SK-N-SH treated with all-trans-retinoic acid at 6 μM for 48 hours (cell line): ENCODE measurements at regions not wholly inside any gene's neighbourhood (a gene's known extent, or its start where the extent isn't known, plus 50 kb on each side); places are given as distances from the start of the nearest gene placed in this dataset.

ENCODE experiments used
- ISL1 ChIP-seq: fragments of 250-450 bp; sonication (Bioruptor Pico); IDR thresholded peaks from 2 replicates; pipeline ENCODE4 v2.1.2; 2022; ENCODE audit warnings: mild to moderate bottlenecking, moderate library complexity
- POU6F1 ChIP-seq: fragments of 250-450 bp; sonication (Bioruptor Pico); IDR thresholded peaks from 2 replicates; pipeline ENCODE4 v1.8.0; 2021; ENCODE audit warnings: low read depth, mild to moderate bottlenecking, moderate library complexity, borderline replicate concordance
- RARB ChIP-seq: fragments of 250-450 bp; sonication (Bioruptor Pico); IDR thresholded peaks from 2 replicates; pipeline ENCODE4 v1.8.0; 2021; ENCODE audit warnings: mild to moderate bottlenecking, moderate library complexity
- TCF4 ChIP-seq: fragments of 250-450 bp; sonication (Bioruptor Pico); IDR thresholded peaks from 2 replicates; pipeline ENCODE4 v1.8.0; 2021; ENCODE audit warnings: mild to moderate bottlenecking, moderate library complexity, borderline replicate concordance
- ZC3H10 ChIP-seq: fragments of 250-450 bp; sonication (Bioruptor Pico); IDR thresholded peaks from 2 replicates; pipeline ENCODE4 v1.5.1; 2021; ENCODE audit warnings: mild to moderate bottlenecking, moderate library complexity
- ZNF70 ChIP-seq: fragments of 450-650 bp; formaldehyde crosslinking; IDR thresholded peaks from 2 replicates; pipeline ENCODE4 v1.5.0; 2020; ENCODE audit warnings: mild to moderate bottlenecking, moderate library complexity
- TF ChIP-seq, protein P1 (sequence below): fragments of 250-450 bp; sonication (Bioruptor Pico); IDR thresholded peaks from 2 replicates; pipeline ENCODE4 v1.5.1; 2021; ENCODE audit warnings: mild to moderate bottlenecking, moderate library complexity
- TF ChIP-seq, protein P2 (sequence below): fragments of 250-450 bp; sonication (Bioruptor Pico); IDR thresholded peaks from 2 replicates; pipeline ENCODE4 v1.8.0; 2020; ENCODE audit warnings: mild to moderate bottlenecking, moderate library complexity, borderline replicate concordance

DNA sequence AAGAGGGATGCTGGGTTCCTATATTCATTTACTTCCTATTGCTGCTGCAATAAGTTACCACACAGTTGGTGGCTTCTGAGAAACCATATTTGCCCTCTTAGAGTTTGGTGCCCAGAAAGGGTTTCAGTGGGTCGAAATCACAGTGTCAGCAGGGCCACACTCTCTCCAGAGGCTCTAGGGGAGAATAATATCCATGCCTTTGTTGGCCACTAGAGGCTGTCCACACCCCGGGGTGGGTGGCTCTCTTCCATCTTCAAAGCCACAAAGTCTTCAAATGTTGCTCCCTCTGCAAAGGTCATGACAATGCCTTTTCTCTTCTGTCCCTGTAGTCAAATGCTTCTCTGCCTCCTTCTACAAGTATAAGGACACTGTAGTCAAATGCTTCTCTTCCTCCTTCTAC lies 989.4 kb downstream of the CCSER2 start:
- TF ChIP-seq ZNF70 (CRISPR knock-in tag) (no peak), TCF4 (CRISPR knock-in tag) (no peak), ZC3H10 (CRISPR knock-in tag) (no peak), POU6F1 (no peak), ISL1 (CRISPR knock-in tag) (no peak), RARB (CRISPR knock-in tag) (no peak)
- TF ChIP-seq, protein P1, sequence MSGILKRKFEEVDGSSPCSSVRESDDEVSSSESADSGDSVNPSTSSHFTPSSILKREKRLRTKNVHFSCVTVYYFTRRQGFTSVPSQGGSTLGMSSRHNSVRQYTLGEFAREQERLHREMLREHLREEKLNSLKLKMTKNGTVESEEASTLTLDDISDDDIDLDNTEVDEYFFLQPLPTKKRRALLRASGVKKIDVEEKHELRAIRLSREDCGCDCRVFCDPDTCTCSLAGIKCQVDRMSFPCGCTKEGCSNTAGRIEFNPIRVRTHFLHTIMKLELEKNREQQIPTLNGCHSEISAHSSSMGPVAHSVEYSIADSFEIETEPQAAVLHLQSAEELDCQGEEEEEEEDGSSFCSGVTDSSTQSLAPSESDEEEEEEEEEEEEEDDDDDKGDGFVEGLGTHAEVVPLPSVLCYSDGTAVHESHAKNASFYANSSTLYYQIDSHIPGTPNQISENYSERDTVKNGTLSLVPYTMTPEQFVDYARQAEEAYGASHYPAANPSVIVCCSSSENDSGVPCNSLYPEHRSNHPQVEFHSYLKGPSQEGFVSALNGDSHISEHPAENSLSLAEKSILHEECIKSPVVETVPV (CRISPR knock-in tag), result no peak
- TF ChIP-seq, protein P2, sequence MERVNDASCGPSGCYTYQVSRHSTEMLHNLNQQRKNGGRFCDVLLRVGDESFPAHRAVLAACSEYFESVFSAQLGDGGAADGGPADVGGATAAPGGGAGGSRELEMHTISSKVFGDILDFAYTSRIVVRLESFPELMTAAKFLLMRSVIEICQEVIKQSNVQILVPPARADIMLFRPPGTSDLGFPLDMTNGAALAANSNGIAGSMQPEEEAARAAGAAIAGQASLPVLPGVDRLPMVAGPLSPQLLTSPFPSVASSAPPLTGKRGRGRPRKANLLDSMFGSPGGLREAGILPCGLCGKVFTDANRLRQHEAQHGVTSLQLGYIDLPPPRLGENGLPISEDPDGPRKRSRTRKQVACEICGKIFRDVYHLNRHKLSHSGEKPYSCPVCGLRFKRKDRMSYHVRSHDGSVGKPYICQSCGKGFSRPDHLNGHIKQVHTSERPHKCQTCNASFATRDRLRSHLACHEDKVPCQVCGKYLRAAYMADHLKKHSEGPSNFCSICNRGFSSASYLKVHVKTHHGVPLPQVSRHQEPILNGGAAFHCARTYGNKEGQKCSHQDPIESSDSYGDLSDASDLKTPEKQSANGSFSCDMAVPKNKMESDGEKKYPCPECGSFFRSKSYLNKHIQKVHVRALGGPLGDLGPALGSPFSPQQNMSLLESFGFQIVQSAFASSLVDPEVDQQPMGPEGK (CRISPR knock-in tag), result no peak
